HEK293 (cell line): ENCODE measurements at regions not wholly inside any gene's neighbourhood (a gene's known extent, or its start where the extent isn't known, plus 50 kb on each side); places are given as distances from the start of the nearest gene placed in this dataset.

Source experiments
- CTCF ChIA-PET: fragments of 350-600 bp; formaldehyde crosslinking; extraction: SDS; loops from one replicate; lab custom pipeline; 2021; ENCODE audit warnings: antibody characterized with exemption; lab: Yijun Ruan, JAX
- POLR2A ChIA-PET: fragments of 300-600 bp; formaldehyde crosslinking; extraction: SDS; loops from one replicate; lab custom pipeline; 2020; ENCODE audit warnings: antibody characterized with exemption, inconsistent platforms; lab: Yijun Ruan, JAX
- H3K27ac ChIP-seq: fragments of 200-500 bp; sonication (Bioruptor generic); 2 replicates; pipeline ENCODE4 v1.5.1; 2014; ENCODE audit warnings: low read depth, low read length, control low read depth, inconsistent platforms; ENCODE audit errors: extremely low read depth
- H3K36me3 ChIP-seq, 2 experiments: fragments of 200-500 bp in 1 of 2; sonication (Bioruptor generic) in 1 of 2; 1 replicate in 1 of 2; 2 replicates in 1 of 2; pipeline ENCODE4 v1.5.1; 2014 to 2017; ENCODE audit warnings: inconsistent platforms in 2 of 2, low read length in 2 of 2; ENCODE audit not compliant: control insufficient read depth in 2 of 2, insufficient read depth in 1 of 2
- H3K4me1 ChIP-seq: fragments of 200-500 bp; sonication (Bioruptor generic); 2 replicates; pipeline ENCODE4 v1.5.1; 2014; ENCODE audit warnings: mild to moderate bottlenecking, low read length, inconsistent platforms; ENCODE audit not compliant: control insufficient read depth, insufficient read depth
- H3K4me3 ChIP-seq: 2 replicates; pipeline ENCODE4 v1.5.1; 2011; ENCODE audit warnings: low read depth, mild to moderate bottlenecking, control low read depth, low read length, moderate library complexity
- H3K9me3 ChIP-seq: fragments of 200-500 bp; sonication (Bioruptor generic); 2 replicates; pipeline ENCODE4 v1.5.1; 2014; ENCODE audit warnings: low read depth, low read length, inconsistent platforms; ENCODE audit not compliant: control insufficient read depth, insufficient read depth
- BCL11A ChIP-seq: fragments of 450-650 bp; formaldehyde crosslinking; IDR thresholded peaks from 2 replicates; pipeline ENCODE4 v1.5.1; 2016; ENCODE audit warnings: low read depth, missing biosample characterization, missing genetic modification characterization
- FEZF1 ChIP-seq: fragments of 450-650 bp; formaldehyde crosslinking; IDR thresholded peaks from 2 replicates; pipeline ENCODE4 v1.5.1; 2016; ENCODE audit warnings: missing biosample characterization, missing genetic modification characterization
- OSR2 ChIP-seq: fragments of 450-650 bp; formaldehyde crosslinking; IDR thresholded peaks from 2 replicates; pipeline ENCODE4 v1.5.1; 2016; ENCODE audit warnings: missing biosample characterization, missing genetic modification characterization
- ZNF274 ChIP-seq, 2 experiments: fragments of 200-500 bp in 1 of 2; fragments of 450-650 bp in 1 of 2; sonication (Bioruptor generic) in 1 of 2; formaldehyde crosslinking in 1 of 2; IDR thresholded peaks; 2 replicates each; pipeline versions ENCODE4 v1.5.1 to v1.6.1; 2014 to 2016; ENCODE audit warnings: borderline replicate concordance in 1 of 2, inconsistent platforms in 1 of 2, low read length in 1 of 2, missing biosample characterization in 1 of 2, missing genetic modification characterization in 1 of 2
- ZNF302 ChIP-seq: fragments of 450-650 bp; formaldehyde crosslinking; IDR thresholded peaks from 2 replicates; pipeline ENCODE4 v1.5.1; 2016; ENCODE audit warnings: missing biosample characterization, missing genetic modification characterization, low read depth
- ZNF391 ChIP-seq: fragments of 450-650 bp; formaldehyde crosslinking; IDR thresholded peaks from 2 replicates; pipeline ENCODE4 v1.5.1; 2016; ENCODE audit warnings: low read depth, missing biosample characterization, missing genetic modification characterization, borderline replicate concordance
- ZNF404 ChIP-seq: fragments of 450-650 bp; formaldehyde crosslinking; IDR thresholded peaks from 2 replicates; pipeline ENCODE4 v1.5.1; 2017; ENCODE audit warnings: missing biosample characterization, missing genetic modification characterization
- ZNF555 ChIP-seq: fragments of 450-650 bp; formaldehyde crosslinking; conservative IDR thresholded peaks from 2 replicates; pipeline ENCODE4 v1.5.1; 2017; ENCODE audit warnings: missing biosample characterization, mild to moderate bottlenecking, missing genetic modification characterization, inconsistent platforms
- ZNF558 ChIP-seq: fragments of 450-650 bp; formaldehyde crosslinking; IDR thresholded peaks from 2 replicates; pipeline ENCODE4 v1.5.1; 2016; ENCODE audit warnings: missing biosample characterization, missing genetic modification characterization
- ZNF596 ChIP-seq: fragments of 450-650 bp; IDR thresholded peaks from 2 replicates; pipeline ENCODE4 v1.5.0; 2018; ENCODE audit warnings: missing biosample characterization, mild to moderate bottlenecking, missing genetic modification characterization, moderate library complexity
- ZNF677 ChIP-seq: fragments of 450-650 bp; IDR thresholded peaks from 2 replicates; pipeline ENCODE4 v1.5.0; 2018; ENCODE audit warnings: missing biosample characterization, mild to moderate bottlenecking, missing genetic modification characterization, moderate library complexity
- ZNF785 ChIP-seq: fragments of 450-650 bp; formaldehyde crosslinking; IDR thresholded peaks from 2 replicates; pipeline ENCODE4 v1.5.1; 2016; ENCODE audit warnings: missing biosample characterization, missing genetic modification characterization
- ZNF830 ChIP-seq: fragments of 450-650 bp; IDR thresholded peaks from 2 replicates; pipeline ENCODE4 v1.5.0; 2018; ENCODE audit warnings: missing biosample characterization, missing genetic modification characterization, low read depth, mild to moderate bottlenecking, moderate library complexity
- ZNF843 ChIP-seq: fragments of 450-650 bp; formaldehyde crosslinking; IDR thresholded peaks from 2 replicates; pipeline ENCODE4 v1.5.1; 2016; ENCODE audit warnings: missing biosample characterization, missing genetic modification characterization
- TF ChIP-seq, protein P1 (sequence below): fragments of 450-650 bp; formaldehyde crosslinking; IDR thresholded peaks from 2 replicates; pipeline ENCODE4 v1.5.1; 2016; ENCODE audit warnings: missing biosample characterization, missing genetic modification characterization, low read depth
- TF ChIP-seq, protein P2 (sequence below): fragments of 450-650 bp; formaldehyde crosslinking; IDR thresholded peaks from 2 replicates; pipeline ENCODE4 v1.5.1; 2016; ENCODE audit warnings: missing biosample characterization, missing genetic modification characterization
- TF ChIP-seq, protein P3 (sequence below): fragments of 450-650 bp; formaldehyde crosslinking; IDR thresholded peaks from 2 replicates; pipeline ENCODE4 v1.5.1; 2016; ENCODE audit warnings: missing biosample characterization, missing genetic modification characterization
- TF ChIP-seq, protein P4 (sequence below): fragments of 450-650 bp; formaldehyde crosslinking; IDR thresholded peaks from 2 replicates; pipeline ENCODE4 v1.5.1; 2017; ENCODE audit warnings: missing biosample characterization, missing genetic modification characterization
- TF ChIP-seq, protein P5 (sequence below): fragments of 450-650 bp; IDR thresholded peaks from 2 replicates; pipeline ENCODE4 v1.5.1; 2018; ENCODE audit warnings: missing biosample characterization, missing genetic modification characterization

DNA sequence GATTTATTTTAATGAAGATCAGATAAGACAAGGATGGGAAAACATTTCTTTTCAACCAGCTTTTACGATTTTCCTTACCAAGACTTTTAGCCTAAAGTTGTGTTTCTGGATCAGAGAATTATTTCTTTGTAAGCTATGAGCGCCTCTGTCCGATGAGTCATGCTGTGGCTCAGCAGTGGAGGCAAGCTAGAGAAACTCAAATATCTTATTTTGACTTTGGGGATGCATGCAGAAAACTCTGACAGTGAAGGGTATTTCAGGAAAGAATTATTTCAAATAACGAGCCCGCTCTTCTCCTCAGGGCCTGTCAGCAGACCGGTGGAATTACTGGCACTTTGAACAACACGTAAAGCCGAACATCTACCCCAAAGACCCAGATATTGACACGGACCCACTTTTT lies 77.9 kb upstream of the OR5AK2 start:
- H3K27ac ChIP-seq: no peak overlapping the region
- CTCF ChIA-PET: no interaction called here
- TF ChIP-seq, protein P1, sequence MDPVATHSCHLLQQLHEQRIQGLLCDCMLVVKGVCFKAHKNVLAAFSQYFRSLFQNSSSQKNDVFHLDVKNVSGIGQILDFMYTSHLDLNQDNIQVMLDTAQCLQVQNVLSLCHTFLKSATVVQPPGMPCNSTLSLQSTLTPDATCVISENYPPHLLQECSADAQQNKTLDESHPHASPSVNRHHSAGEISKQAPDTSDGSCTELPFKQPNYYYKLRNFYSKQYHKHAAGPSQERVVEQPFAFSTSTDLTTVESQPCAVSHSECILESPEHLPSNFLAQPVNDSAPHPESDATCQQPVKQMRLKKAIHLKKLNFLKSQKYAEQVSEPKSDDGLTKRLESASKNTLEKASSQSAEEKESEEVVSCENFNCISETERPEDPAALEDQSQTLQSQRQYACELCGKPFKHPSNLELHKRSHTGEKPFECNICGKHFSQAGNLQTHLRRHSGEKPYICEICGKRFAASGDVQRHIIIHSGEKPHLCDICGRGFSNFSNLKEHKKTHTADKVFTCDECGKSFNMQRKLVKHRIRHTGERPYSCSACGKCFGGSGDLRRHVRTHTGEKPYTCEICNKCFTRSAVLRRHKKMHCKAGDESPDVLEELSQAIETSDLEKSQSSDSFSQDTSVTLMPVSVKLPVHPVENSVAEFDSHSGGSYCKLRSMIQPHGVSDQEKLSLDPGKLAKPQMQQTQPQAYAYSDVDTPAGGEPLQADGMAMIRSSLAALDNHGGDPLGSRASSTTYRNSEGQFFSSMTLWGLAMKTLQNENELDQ (tag by site-specific recombination): no peak
- TF ChIP-seq, protein P2, sequence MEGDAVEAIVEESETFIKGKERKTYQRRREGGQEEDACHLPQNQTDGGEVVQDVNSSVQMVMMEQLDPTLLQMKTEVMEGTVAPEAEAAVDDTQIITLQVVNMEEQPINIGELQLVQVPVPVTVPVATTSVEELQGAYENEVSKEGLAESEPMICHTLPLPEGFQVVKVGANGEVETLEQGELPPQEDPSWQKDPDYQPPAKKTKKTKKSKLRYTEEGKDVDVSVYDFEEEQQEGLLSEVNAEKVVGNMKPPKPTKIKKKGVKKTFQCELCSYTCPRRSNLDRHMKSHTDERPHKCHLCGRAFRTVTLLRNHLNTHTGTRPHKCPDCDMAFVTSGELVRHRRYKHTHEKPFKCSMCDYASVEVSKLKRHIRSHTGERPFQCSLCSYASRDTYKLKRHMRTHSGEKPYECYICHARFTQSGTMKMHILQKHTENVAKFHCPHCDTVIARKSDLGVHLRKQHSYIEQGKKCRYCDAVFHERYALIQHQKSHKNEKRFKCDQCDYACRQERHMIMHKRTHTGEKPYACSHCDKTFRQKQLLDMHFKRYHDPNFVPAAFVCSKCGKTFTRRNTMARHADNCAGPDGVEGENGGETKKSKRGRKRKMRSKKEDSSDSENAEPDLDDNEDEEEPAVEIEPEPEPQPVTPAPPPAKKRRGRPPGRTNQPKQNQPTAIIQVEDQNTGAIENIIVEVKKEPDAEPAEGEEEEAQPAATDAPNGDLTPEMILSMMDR (tag by site-specific recombination): no peak
- no peak for TF ChIP-seq ZNF843 (tag by site-specific recombination)
- TF ChIP-seq, protein P3, sequence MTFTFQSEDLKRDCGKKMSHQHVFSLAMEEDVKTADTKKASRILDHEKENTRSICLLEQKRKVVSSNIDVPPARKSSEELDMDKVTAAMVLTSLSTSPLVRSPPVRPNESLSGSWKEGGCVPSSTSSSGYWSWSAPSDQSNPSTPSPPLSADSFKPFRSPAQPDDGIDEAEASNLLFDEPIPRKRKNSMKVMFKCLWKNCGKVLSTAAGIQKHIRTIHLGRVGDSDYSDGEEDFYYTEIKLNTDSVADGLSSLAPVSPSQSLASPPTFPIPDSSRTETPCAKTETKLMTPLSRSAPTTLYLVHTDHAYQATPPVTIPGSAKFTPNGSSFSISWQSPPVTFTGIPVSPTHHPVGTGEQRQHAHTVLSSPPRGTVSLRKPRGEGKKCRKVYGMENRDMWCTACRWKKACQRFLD (tag by site-specific recombination): no peak
- TF ChIP-seq ZNF302 (tag by site-specific recombination): no peak
- TF ChIP-seq ZNF404 (tag by site-specific recombination): no peak
- TF ChIP-seq ZNF596 (tag by site-specific recombination): no peak
- TF ChIP-seq ZNF391 (tag by site-specific recombination): no peak
- no peak for TF ChIP-seq ZNF558 (tag by site-specific recombination)
- TF ChIP-seq ZNF830 (tag by site-specific recombination): no peak
- TF ChIP-seq FEZF1 (tag by site-specific recombination): no peak
- TF ChIP-seq ZNF555: no peak
- TF ChIP-seq ZNF785 (tag by site-specific recombination): no peak
- TF ChIP-seq BCL11A (tag by site-specific recombination): no peak
- TF ChIP-seq, protein P4, sequence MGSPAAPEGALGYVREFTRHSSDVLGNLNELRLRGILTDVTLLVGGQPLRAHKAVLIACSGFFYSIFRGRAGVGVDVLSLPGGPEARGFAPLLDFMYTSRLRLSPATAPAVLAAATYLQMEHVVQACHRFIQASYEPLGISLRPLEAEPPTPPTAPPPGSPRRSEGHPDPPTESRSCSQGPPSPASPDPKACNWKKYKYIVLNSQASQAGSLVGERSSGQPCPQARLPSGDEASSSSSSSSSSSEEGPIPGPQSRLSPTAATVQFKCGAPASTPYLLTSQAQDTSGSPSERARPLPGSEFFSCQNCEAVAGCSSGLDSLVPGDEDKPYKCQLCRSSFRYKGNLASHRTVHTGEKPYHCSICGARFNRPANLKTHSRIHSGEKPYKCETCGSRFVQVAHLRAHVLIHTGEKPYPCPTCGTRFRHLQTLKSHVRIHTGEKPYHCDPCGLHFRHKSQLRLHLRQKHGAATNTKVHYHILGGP (tag by site-specific recombination): no peak
- no peak for TF ChIP-seq OSR2 (tag by site-specific recombination)
- no peak for TF ChIP-seq ZNF274 (IDR thresholded peaks at IDR 0.05; ENCODE audit: low read length)
- no peak for TF ChIP-seq ZNF274 (tag by site-specific recombination; IDR thresholded peaks at IDR 0.05; ENCODE audit: borderline replicate concordance)
- TF ChIP-seq, protein P5, sequence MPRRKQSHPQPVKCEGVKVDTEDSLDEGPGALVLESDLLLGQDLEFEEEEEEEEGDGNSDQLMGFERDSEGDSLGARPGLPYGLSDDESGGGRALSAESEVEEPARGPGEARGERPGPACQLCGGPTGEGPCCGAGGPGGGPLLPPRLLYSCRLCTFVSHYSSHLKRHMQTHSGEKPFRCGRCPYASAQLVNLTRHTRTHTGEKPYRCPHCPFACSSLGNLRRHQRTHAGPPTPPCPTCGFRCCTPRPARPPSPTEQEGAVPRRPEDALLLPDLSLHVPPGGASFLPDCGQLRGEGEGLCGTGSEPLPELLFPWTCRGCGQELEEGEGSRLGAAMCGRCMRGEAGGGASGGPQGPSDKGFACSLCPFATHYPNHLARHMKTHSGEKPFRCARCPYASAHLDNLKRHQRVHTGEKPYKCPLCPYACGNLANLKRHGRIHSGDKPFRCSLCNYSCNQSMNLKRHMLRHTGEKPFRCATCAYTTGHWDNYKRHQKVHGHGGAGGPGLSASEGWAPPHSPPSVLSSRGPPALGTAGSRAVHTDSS (tag by site-specific recombination): no peak
- TF ChIP-seq ZNF677 (tag by site-specific recombination): no peak
- TF ChIP-seq, all 188 proteins: peak for 0
- Histone ChIP-seq H3K4me1 (no peaks in the 10 kb centered on the region), H3K9me3 (no peaks in the 10 kb centered on the region), H3K36me3 (no peaks in the 10 kb centered on the region), H3K4me3 (no peak overlapping the region)
- POLR2A ChIA-PET: no interaction called here
